ENCODE measurements at regions not wholly inside any gene's neighbourhood (a gene's known extent, or its start where the extent isn't known, plus 50 kb on each side); places are given as distances from the start of the nearest gene placed in this dataset.

DNA sequence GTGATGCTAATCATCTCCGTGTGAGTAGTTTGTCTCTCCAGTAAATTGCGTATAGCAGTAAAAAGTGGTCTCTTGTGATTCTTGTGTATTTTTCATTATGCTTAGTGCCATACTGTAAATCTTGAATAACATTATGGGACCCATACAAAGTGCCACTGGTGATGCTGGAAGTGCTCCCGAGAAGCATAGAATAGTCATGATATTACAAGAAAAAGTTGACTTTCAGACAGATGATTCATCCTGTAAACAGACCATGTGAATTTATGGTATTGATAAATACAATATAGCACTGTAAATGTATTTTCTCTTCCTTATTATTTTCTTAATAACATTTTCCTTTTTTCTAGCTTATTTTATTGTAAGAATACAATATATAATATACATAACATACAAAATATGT lies 74.6 kb upstream of the CDK6 start:
- TF ChIP-seq, protein P1, sequence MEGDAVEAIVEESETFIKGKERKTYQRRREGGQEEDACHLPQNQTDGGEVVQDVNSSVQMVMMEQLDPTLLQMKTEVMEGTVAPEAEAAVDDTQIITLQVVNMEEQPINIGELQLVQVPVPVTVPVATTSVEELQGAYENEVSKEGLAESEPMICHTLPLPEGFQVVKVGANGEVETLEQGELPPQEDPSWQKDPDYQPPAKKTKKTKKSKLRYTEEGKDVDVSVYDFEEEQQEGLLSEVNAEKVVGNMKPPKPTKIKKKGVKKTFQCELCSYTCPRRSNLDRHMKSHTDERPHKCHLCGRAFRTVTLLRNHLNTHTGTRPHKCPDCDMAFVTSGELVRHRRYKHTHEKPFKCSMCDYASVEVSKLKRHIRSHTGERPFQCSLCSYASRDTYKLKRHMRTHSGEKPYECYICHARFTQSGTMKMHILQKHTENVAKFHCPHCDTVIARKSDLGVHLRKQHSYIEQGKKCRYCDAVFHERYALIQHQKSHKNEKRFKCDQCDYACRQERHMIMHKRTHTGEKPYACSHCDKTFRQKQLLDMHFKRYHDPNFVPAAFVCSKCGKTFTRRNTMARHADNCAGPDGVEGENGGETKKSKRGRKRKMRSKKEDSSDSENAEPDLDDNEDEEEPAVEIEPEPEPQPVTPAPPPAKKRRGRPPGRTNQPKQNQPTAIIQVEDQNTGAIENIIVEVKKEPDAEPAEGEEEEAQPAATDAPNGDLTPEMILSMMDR (IDR thresholded peaks at IDR 0.05), result no peak
- TF ChIP-seq POLR2A (IDR thresholded peaks at IDR 0.05), result no peak
